ENCODE measurements at regions not wholly inside any gene's neighbourhood (a gene's known extent, or its start where the extent isn't known, plus 50 kb on each side); places are given as distances from the start of the nearest gene placed in this dataset.

GRCh38 chr22:27110665-27111451, 453.5 kb downstream of the MIAT start:
- H4K91ac ChIP-seq (replicated peaks; ENCODE audit: insufficient read length, low read length), result no peak overlapping the region
- no peaks in the 10 kb centered on the region for H3K79me2 ChIP-seq (ENCODE audit: control insufficient read depth in 1 of 2, insufficient read depth in 2 of 2, low read length in 2 of 2)
- no peak for DNase-seq (ENCODE audit: low read depth in 1 of 2, low spot score in 2 of 2)
- no peak for FAIRE-seq
- H3K14ac ChIP-seq (ENCODE audit: insufficient read length), result no peak overlapping the region
- H3K4me1 ChIP-seq (replicated peaks in 1 of 4; ENCODE audit: control insufficient read depth in 3 of 4, insufficient read depth in 4 of 4, low read length in 3 of 4), result peaks cover 0 to 5% (median 0%) of the 10 kb centered on the region in 4 experiments; a peak in 3 of 7 replicates
- no peaks in the 10 kb centered on the region for H3K23me2 ChIP-seq (ENCODE audit: low read depth, low read length)
- no peak overlapping the region for H2BK12ac ChIP-seq (ENCODE audit: low read depth, low read length)
- H2AFZ ChIP-seq (ENCODE audit: low read length), result no peak overlapping the region
- POLR2A ChIA-PET (ENCODE audit: partially characterized antibody), result interaction anchor here (0.7 to 1.8 kb wide), 2 partner anchors 13 to 26 kb away, joined by 3 read pairs; no protein-coding TSS in a partner anchor
- H2BK5ac ChIP-seq (ENCODE audit: low read depth, low read length), result no peak overlapping the region
- CTCF ChIA-PET (ENCODE audit: partially characterized antibody), result interaction anchor here (1.2 kb wide), 1 partner anchor 262 kb away, joined by 3 read pairs; no protein-coding TSS in a partner anchor
- H2BK15ac ChIP-seq (ENCODE audit: low read length), result no peak overlapping the region
- H4K8ac ChIP-seq (ENCODE audit: extremely low read depth, insufficient read depth, low read length), result no peak overlapping the region
- no peak overlapping the region for H3K18ac ChIP-seq (ENCODE audit: extremely low read depth, low read length)
- TF ChIP-seq POU5F1 (IDR thresholded peaks at IDR 0.05; ENCODE audit: low read depth, low read length), result no peak
- TF ChIP-seq ZNF274 (IDR thresholded peaks at IDR 0.05; ENCODE audit: borderline replicate concordance, extremely low read depth, low read length), result no peak
- no peak for TF ChIP-seq EGR1 (IDR thresholded peaks at IDR 0.05; ENCODE audit: borderline replicate concordance, low read depth, low read length)
- no peak for TF ChIP-seq CEBPB (IDR thresholded peaks at IDR 0.05; ENCODE audit: low read depth, low read length)
- no peak for TF ChIP-seq EP300 (IDR thresholded peaks at IDR 0.05; ENCODE audit: borderline replicate concordance in 1 of 2, low read depth in 2 of 2, low read length in 2 of 2)
- TF ChIP-seq SP4 (IDR thresholded peaks at IDR 0.05; ENCODE audit: low read length), result no peak
- peak; percentile 57; the same call in 1 of the 2 replicates for TF ChIP-seq JUND (IDR thresholded peaks at IDR 0.05; ENCODE audit: low read length)
- no peak for TF ChIP-seq NANOG (IDR thresholded peaks at IDR 0.05; ENCODE audit: insufficient read depth, low read depth, low read length, poor library complexity, severe bottlenecking)
- TF ChIP-seq RAD21 (IDR thresholded peaks at IDR 0.05 in 1 of 2, conservative IDR thresholded peaks at IDR 0.05 in 1 of 2; ENCODE audit: low read depth in 2 of 2, low read length in 2 of 2), result peak in 1 of 2 experiments; percentile 22; a peak in 1 of 4 replicates
- H3K4me3 ChIP-seq (ENCODE audit: extremely low read depth in 1 of 4, insufficient read depth in 2 of 4, low read depth in 3 of 4, low read length in 4 of 4), result no peak overlapping the region
- H3K9me3 ChIP-seq (ENCODE audit: insufficient read depth in 2 of 2, low read depth in 1 of 2, low read length in 1 of 2), result no peaks in the 10 kb centered on the region
- H4K20me1 ChIP-seq (replicated peaks in 1 of 2; ENCODE audit: control insufficient read depth in 1 of 2, insufficient read depth in 2 of 2, low read length in 2 of 2), result no peaks in the 10 kb centered on the region
- H2AK5ac ChIP-seq (ENCODE audit: low read depth, low read length), result no peak overlapping the region
- H3K36me3 ChIP-seq (ENCODE audit: control insufficient read depth in 2 of 4, insufficient read depth in 4 of 4, low read length in 3 of 4), result no peaks in the 10 kb centered on the region
- no peak overlapping the region; a peak in 1 of 4 replicates for H3K4me2 ChIP-seq (ENCODE audit: insufficient read depth in 1 of 2, low read depth in 2 of 2, low read length in 2 of 2)
- no peak overlapping the region for H3K27ac ChIP-seq (ENCODE audit: low read depth, low read length)
- H3K9ac ChIP-seq (replicated peaks in 1 of 4; ENCODE audit: extremely low read depth in 1 of 4, low read depth in 3 of 4, low read length in 3 of 4), result no peak overlapping the region
- H4K5ac ChIP-seq (ENCODE audit: insufficient read length, low read depth, low read length), result no peak overlapping the region
- no peak overlapping the region for H3K23ac ChIP-seq (ENCODE audit: insufficient read length)
- WGBS, 2 experiments (ENCODE audit: extremely low coverage in 1 of 2, insufficient coverage in 1 of 2, insufficient read length in 1 of 2, insufficient replicate concordance in 2 of 2, low coverage in 1 of 2, low lambda C conversion rate in 2 of 2, missing lambda C conversion rate in 1 of 2), result 55% methylated on average over 12 of the region's 12 CpGs; no CpG with 5 or more reads in 1 of the 2 experiments
- H3K79me1 ChIP-seq (ENCODE audit: low read depth, low read length), result no peaks in the 10 kb centered on the region
- H2BK20ac ChIP-seq (ENCODE audit: low read length), result 0 out of 2 replicates have a peak overlapping the region, but pooled peaks have one; percentile 15
- H3K27me3 ChIP-seq (replicated peaks in 1 of 4; ENCODE audit: control insufficient read depth in 3 of 4, extremely low read depth in 1 of 4, insufficient read depth in 3 of 4, low read length in 3 of 4), result no peaks in the 10 kb centered on the region
- H2BK120ac ChIP-seq (replicated peaks; ENCODE audit: low read depth, low read length), result no peak overlapping the region
- no peak overlapping the region for H3K56ac ChIP-seq (replicated peaks; ENCODE audit: insufficient read length, low read depth, low read length)
- no peak overlapping the region for H3K4ac ChIP-seq (replicated peaks; ENCODE audit: insufficient read length, low read depth, low read length)

Measured in H1 (cell line).